ENCODE measurements at regions not wholly inside any gene's neighbourhood (a gene's known extent, or its start where the extent isn't known, plus 50 kb on each side); places are given as distances from the start of the nearest gene placed in this dataset.

GRCh38 chr12:93080452-93080851 lies 151.4 kb upstream of the EEA1 start:
- no peak for TF ChIP-seq POLR2A (IDR thresholded peaks at IDR 0.05)
- no peak for TF ChIP-seq CTCF (IDR thresholded peaks at IDR 0.05)
- intact Hi-C loops (cut with DNase I; ENCODE audit: low total_unique reads) = no loop called here
- WGBS, 2 donors = 48 to 50% methylated on average over 2 of the region's 2 CpGs
- DNase-seq (ENCODE audit: low spot score in 2 of 2) = no peak
- no peak overlapping the region for H3K4me3 ChIP-seq (ENCODE audit: low read depth, poor library complexity, severe bottlenecking)

- intact Hi-C loops (cut with DNase I; ENCODE audit: low total_unique reads) = no loop called here
- no peak for DNase-seq (ENCODE audit: low spot score in 2 of 2)
- no peak for TF ChIP-seq CTCF (IDR thresholded peaks at IDR 0.05)
- TF ChIP-seq POLR2A (IDR thresholded peaks at IDR 0.05) = no peak
- WGBS, 2 donors = 66 to 73% methylated on average over 10 of the region's 10 CpGs
- no peak overlapping the region for H3K4me3 ChIP-seq (ENCODE audit: low read depth, poor library complexity, severe bottlenecking)
Observed at GRCh38 chr12:93080994-93081809, 152.1 kb upstream of the EEA1 start.

GRCh38 chr12:93081810-93082165 lies 152.7 kb upstream of the EEA1 start:
- intact Hi-C loops (cut with DNase I; ENCODE audit: low total_unique reads) = no loop called here
- TF ChIP-seq POLR2A (IDR thresholded peaks at IDR 0.05) (no peak), CTCF (IDR thresholded peaks at IDR 0.05) (no peak)
- no peak overlapping the region for H3K4me3 ChIP-seq (ENCODE audit: low read depth, poor library complexity, severe bottlenecking)
- 64 to 71% methylated on average over 4 of the region's 4 CpGs for WGBS, 2 donors
- DNase-seq (ENCODE audit: low spot score in 2 of 2) = no peak

GRCh38 chr12:93085383-93086287 lies 156.5 kb upstream of the EEA1 start:
- TF ChIP-seq CTCF (IDR thresholded peaks at IDR 0.05) = no peak
- no peak for TF ChIP-seq POLR2A (IDR thresholded peaks at IDR 0.05)
- 88 to 91% methylated on average over 4 of the region's 4 CpGs for WGBS, 2 donors
- no peak overlapping the region for H3K4me3 ChIP-seq (ENCODE audit: low read depth, poor library complexity, severe bottlenecking)
- intact Hi-C loops (cut with DNase I; ENCODE audit: low total_unique reads) = no loop called here
- no peak for DNase-seq (ENCODE audit: low spot score in 2 of 2)

- WGBS, 2 donors = 93 to 97% methylated on average over 3 of the region's 3 CpGs
- no peak overlapping the region for H3K4me3 ChIP-seq (ENCODE audit: low read depth, poor library complexity, severe bottlenecking)
- intact Hi-C loops (cut with DNase I; ENCODE audit: low total_unique reads) = no loop called here
- TF ChIP-seq CTCF (IDR thresholded peaks at IDR 0.05) = no peak
- DNase-seq (ENCODE audit: low spot score in 2 of 2) = no peak
Observed at GRCh38 chr12:93086288-93086727, 157.2 kb upstream of the EEA1 start.
